G401.6 (cell line): ENCODE measurements at regions not wholly inside any gene's neighbourhood (a gene's known extent, or its start where the extent isn't known, plus 50 kb on each side); places are given as distances from the start of the nearest gene placed in this dataset.

ENCODE experiments used
- FAIRE-seq: peaks from 2 replicates; lab custom pipeline; 2012; peaks lifted over from hg19 to GRCh38; lab: Jason Lieb, UNC

GRCh38 chr1:195820925-195821324 lies 787.3 kb downstream of the KCNT2 start:
- no peak for FAIRE-seq

- FAIRE-seq = no peak
Measured at GRCh38 chr1:195806060-195806459, 802.2 kb downstream of the KCNT2 start.

GRCh38 chr1:195804547-195804946 lies 803.7 kb downstream of the KCNT2 start:
- peak; percentile 39 for FAIRE-seq

- no peak for FAIRE-seq
Measured at GRCh38 chr1:195799016-195799415, 809.2 kb downstream of the KCNT2 start.

- FAIRE-seq = no peak
Measured at GRCh38 chr1:195794225-195794624, 814.0 kb downstream of the KCNT2 start.

- no peak for FAIRE-seq
Measured at GRCh38 chr1:195791796-195792195, 816.4 kb downstream of the KCNT2 start.

GRCh38 chr1:195790514-195791168 lies 817.6 kb downstream of the KCNT2 start:
- no peak for FAIRE-seq

- no peak for FAIRE-seq
Measured at GRCh38 chr1:195789321-195789720, 818.9 kb downstream of the KCNT2 start.

- FAIRE-seq = no peak
Measured at GRCh38 chr1:195788721-195789120, 819.5 kb downstream of the KCNT2 start.

- no peak for FAIRE-seq
Measured at GRCh38 chr1:195785830-195786229, 822.4 kb downstream of the KCNT2 start.

- FAIRE-seq = no peak
Measured at GRCh38 chr1:195773931-195774330, 834.3 kb downstream of the KCNT2 start.

- FAIRE-seq = no peak
Measured at GRCh38 chr1:195769461-195769860, 838.8 kb downstream of the KCNT2 start.

- no peak for FAIRE-seq
Measured at GRCh38 chr1:195768936-195769335, 839.3 kb downstream of the KCNT2 start.

GRCh38 chr1:195768377-195768776 lies 839.9 kb downstream of the KCNT2 start:
- no peak for FAIRE-seq

- FAIRE-seq = no peak
Measured at GRCh38 chr1:195766709-195767108, 841.5 kb downstream of the KCNT2 start.

GRCh38 chr1:195765099-195765498 lies 843.1 kb downstream of the KCNT2 start:
- FAIRE-seq = peak; percentile 31

GRCh38 chr1:195763907-195764374 lies 844.3 kb downstream of the KCNT2 start:
- FAIRE-seq = no peak

GRCh38 chr1:195763146-195763906 lies 844.9 kb downstream of the KCNT2 start:
- no peak for FAIRE-seq

GRCh38 chr1:195761104-195761503 lies 847.1 kb downstream of the KCNT2 start:
- no peak for FAIRE-seq

- FAIRE-seq = no peak
Measured at GRCh38 chr1:195756109-195756508, 852.1 kb downstream of the KCNT2 start.

GRCh38 chr1:195754874-195755273 lies 853.4 kb downstream of the KCNT2 start:
- FAIRE-seq = no peak

- no peak for FAIRE-seq
Measured at GRCh38 chr1:195754303-195754702, 853.9 kb downstream of the KCNT2 start.

- no peak for FAIRE-seq
Measured at GRCh38 chr1:195748969-195749368, 859.3 kb downstream of the KCNT2 start.
